ENCODE measurements at regions not wholly inside any gene's neighbourhood (a gene's known extent, or its start where the extent isn't known, plus 50 kb on each side); places are given as distances from the start of the nearest gene placed in this dataset.
A peak's percentile ranks its signal among the peaks of the same experiment; 100 is the strongest.

GRCh38 chr18:41814651-41815050 is 140.4 kb upstream of the PIK3C3 start:
- H3K4me3 ChIP-seq (ENCODE audit: low read depth, low read length) = no peak overlapping the region
- TF ChIP-seq CTCF (conservative IDR thresholded peaks at IDR 0.05; ENCODE audit: low read depth, low read length) = no peak

GRCh38 chr18:41809652-41810051 is 145.4 kb upstream of the PIK3C3 start:
- no peak for TF ChIP-seq CTCF (conservative IDR thresholded peaks at IDR 0.05; ENCODE audit: low read depth, low read length)
- H3K4me3 ChIP-seq (ENCODE audit: low read depth, low read length) = no peak overlapping the region
- no peak for DNase-seq (ENCODE audit: low read depth)

More at GRCh38 chr18:41814651-41815050, 140.4 kb upstream of the PIK3C3 start:
- peak; percentile 54 for DNase-seq (ENCODE audit: low read depth)

GRCh38 chr18:41805341-41805740 is 149.7 kb upstream of the PIK3C3 start:
- no peak overlapping the region for H3K4me3 ChIP-seq (ENCODE audit: low read depth, low read length)
- TF ChIP-seq CTCF (conservative IDR thresholded peaks at IDR 0.05; ENCODE audit: low read depth, low read length) = no peak
- no peak for DNase-seq (ENCODE audit: low read depth)

- no peak for TF ChIP-seq CTCF (conservative IDR thresholded peaks at IDR 0.05; ENCODE audit: low read depth, low read length)
- DNase-seq (ENCODE audit: low read depth) = no peak
- H3K4me3 ChIP-seq (ENCODE audit: low read depth, low read length) = no peak overlapping the region
Measured at GRCh38 chr18:41798879-41799278, 156.2 kb upstream of the PIK3C3 start.

- no peak for TF ChIP-seq CTCF (conservative IDR thresholded peaks at IDR 0.05; ENCODE audit: low read depth, low read length)
- no peak for DNase-seq (ENCODE audit: low read depth)
- no peak overlapping the region for H3K4me3 ChIP-seq (ENCODE audit: low read depth, low read length)
Measured at GRCh38 chr18:41790687-41791086, 164.3 kb upstream of the PIK3C3 start.

- DNase-seq (ENCODE audit: low read depth) = no peak
Measured at GRCh38 chr18:41789001-41789400, 166.0 kb upstream of the PIK3C3 start.

More at GRCh38 chr18:41789001-41789400, 166.0 kb upstream of the PIK3C3 start:
- TF ChIP-seq CTCF (conservative IDR thresholded peaks at IDR 0.05; ENCODE audit: low read depth, low read length) = no peak
- no peak overlapping the region for H3K4me3 ChIP-seq (ENCODE audit: low read depth, low read length)
